Liver (tissue), 8 donors: ENCODE measurements at regions not wholly inside any gene's neighbourhood (a gene's known extent, or its start where the extent isn't known, plus 50 kb on each side); places are given as distances from the start of the nearest gene placed in this dataset.
A peak's percentile ranks its signal among the peaks of the same experiment; 100 is the strongest.

Source experiments
- DNase-seq: peaks from one replicate; pipeline ENCODE4 v3.0.0-alpha.2; 2017; ENCODE audit warnings: low spot score
- H3K27ac ChIP-seq, 2 donors: one replicate each; pipeline ENCODE4 v1.7.0; 2013; ENCODE audit warnings: inconsistent platforms in 2 of 2, low read length in 2 of 2, control low read depth in 1 of 2, low read depth in 1 of 2, mild to moderate bottlenecking in 1 of 2
- H3K27me3 ChIP-seq, 4 donors: one replicate each; pipeline versions ENCODE4 v1.6.1 to v1.7.0; 2013; ENCODE audit warnings: low read length in 3 of 4, inconsistent platforms in 1 of 4, mild to moderate bottlenecking in 1 of 4, moderate library complexity in 1 of 4; ENCODE audit not compliant: control insufficient read depth in 4 of 4, insufficient read depth in 4 of 4
- H3K36me3 ChIP-seq, 4 donors: one replicate each; pipeline versions ENCODE4 v1.6.1 to v1.7.0; 2013; ENCODE audit warnings: low read length in 3 of 4, mild to moderate bottlenecking in 3 of 4, low read depth in 1 of 4, moderate library complexity in 1 of 4; ENCODE audit not compliant: control insufficient read depth in 4 of 4, insufficient read depth in 3 of 4
- H3K4me1 ChIP-seq, 4 donors: one replicate each; pipeline versions ENCODE4 v1.6.1 to v1.7.0; 2013; ENCODE audit warnings: low read length in 3 of 4, mild to moderate bottlenecking in 3 of 4, moderate library complexity in 1 of 4; ENCODE audit not compliant: control insufficient read depth in 4 of 4, insufficient read depth in 4 of 4
- H3K4me3 ChIP-seq, 3 donors: one replicate each; pipeline versions ENCODE4 v1.6.1 to v1.7.0; 2013; ENCODE audit warnings: low read length in 3 of 3, control low read depth in 1 of 3, low read depth in 1 of 3, mild to moderate bottlenecking in 1 of 3
- H3K9ac ChIP-seq, 2 donors: one replicate each; pipeline ENCODE4 v1.7.0; 2013; ENCODE audit warnings: low read length in 2 of 2, mild to moderate bottlenecking in 2 of 2, moderate library complexity in 2 of 2, control low read depth in 1 of 2, low read depth in 1 of 2
- H3K9me3 ChIP-seq, 4 donors: one replicate each; pipeline versions ENCODE4 v1.6.1 to v1.7.0; 2013; ENCODE audit warnings: low read length in 3 of 4; ENCODE audit not compliant: control insufficient read depth in 4 of 4
- EGR1 ChIP-seq, 2 donors: IDR thresholded peaks; 2 replicates each; pipeline ENCODE4 v1.6.1; 2016 to 2018; ENCODE audit warnings: antibody characterized with exemption in 2 of 2, low read depth in 2 of 2
- FOXA1 ChIP-seq: IDR thresholded peaks from 2 replicates; pipeline ENCODE4 v1.6.1; 2016; ENCODE audit warnings: antibody characterized with exemption
- FOXA2 ChIP-seq: IDR thresholded peaks from 2 replicates; pipeline ENCODE4 v1.6.1; 2016; ENCODE audit warnings: antibody characterized with exemption
- HNF4A ChIP-seq, 2 donors: conservative IDR thresholded peaks; 2 replicates each; pipeline ENCODE4 v1.6.1; 2016; ENCODE audit warnings: antibody characterized with exemption in 2 of 2, mild to moderate bottlenecking in 2 of 2
- HNF4G ChIP-seq: IDR thresholded peaks from 2 replicates; pipeline ENCODE4 v1.6.1; 2016; ENCODE audit warnings: antibody characterized with exemption
- JUND ChIP-seq, 2 donors: IDR thresholded peaks; 2 replicates each; pipeline ENCODE4 v1.6.1; 2016; ENCODE audit warnings: antibody characterized with exemption in 2 of 2
- NR2F2 ChIP-seq: IDR thresholded peaks from 2 replicates; pipeline ENCODE4 v1.6.1; 2016; ENCODE audit warnings: antibody characterized with exemption
- RAD21 ChIP-seq, 2 donors: IDR thresholded peaks; 2 replicates each; pipeline ENCODE4 v1.6.1; 2016; ENCODE audit warnings: antibody characterized with exemption in 2 of 2, mild to moderate bottlenecking in 2 of 2
- RXRA ChIP-seq, 2 donors: IDR thresholded peaks; 2 replicates each; pipeline ENCODE4 v1.6.1; 2017 to 2018; ENCODE audit warnings: antibody characterized with exemption in 2 of 2, mild to moderate bottlenecking in 1 of 2
- SP1 ChIP-seq: IDR thresholded peaks from 2 replicates; pipeline ENCODE4 v1.6.1; 2018; ENCODE audit warnings: antibody characterized with exemption, mild to moderate bottlenecking
- TAF1 ChIP-seq: conservative IDR thresholded peaks from 2 replicates; pipeline ENCODE4 v1.6.1; 2016; ENCODE audit warnings: antibody characterized with exemption, mild to moderate bottlenecking
- YY1 ChIP-seq: IDR thresholded peaks from 2 replicates; pipeline ENCODE4 v1.6.1; 2016; ENCODE audit warnings: antibody characterized with exemption, mild to moderate bottlenecking
- WGBS: extraction: QIAGEN DNeasy Blood & Tissue Kit; methylation state at CpG from one replicate; pipeline ENCODE4 v1.1.7; 2013; 5-methylcytosine and 5-hydroxymethylcytosine counted together
- TF ChIP-seq, protein P1 (sequence below): IDR thresholded peaks from 2 replicates; pipeline ENCODE4 v1.6.1; 2016; ENCODE audit warnings: antibody characterized with exemption, mild to moderate bottlenecking
- TF ChIP-seq, protein P2 (sequence below): IDR thresholded peaks from 2 replicates; pipeline ENCODE4 v1.6.1; 2016; ENCODE audit warnings: antibody characterized with exemption
- TF ChIP-seq, protein P3 (sequence below): fragments of 150-350 bp; IDR thresholded peaks from 2 replicates; pipeline ENCODE4 v1.5.1; 2017; ENCODE audit warnings: improper control_type of control experiment, low read depth, low read length; ENCODE audit not compliant: missing input control
- donor health status: healthy.
- donor health status: healthy.
- donor health status: healthy.
- donor health status: healthy.
- donor health status: healthy.

DNA sequence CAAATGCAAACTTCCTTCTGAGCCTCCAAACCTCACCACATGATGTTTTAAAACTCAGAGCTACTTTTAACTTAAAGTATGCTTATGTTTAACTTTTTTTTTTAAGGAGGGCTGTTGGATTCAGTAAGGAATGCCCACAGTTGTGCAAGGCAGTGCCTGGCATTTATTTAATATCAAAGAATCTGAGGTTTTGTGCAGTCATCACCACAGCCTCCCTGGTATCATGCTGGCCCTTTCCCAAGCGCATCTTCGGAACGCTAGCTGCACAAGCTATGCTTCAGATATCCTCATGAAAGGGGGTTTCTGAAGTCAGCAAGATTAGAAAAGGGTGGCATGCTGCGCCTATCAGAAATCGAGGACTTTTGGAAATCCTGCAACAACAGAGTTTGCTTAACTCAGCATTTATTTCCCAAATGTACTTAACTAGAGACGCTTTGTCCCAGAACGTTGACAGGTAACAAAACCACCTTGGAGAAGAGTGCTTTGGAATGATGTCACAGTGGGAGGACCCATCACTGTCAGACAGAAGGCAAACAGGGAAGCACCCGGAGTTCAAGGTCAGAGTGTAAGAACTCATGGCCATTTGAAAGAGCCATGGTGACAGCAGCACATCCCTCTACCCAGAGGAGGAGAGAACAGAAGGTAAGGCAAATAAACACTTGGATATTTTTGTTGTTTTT is 120.2 kb upstream of the IGF1R start:
- no peak for DNase-seq
- Histone ChIP-seq H3K9me3 (no peaks in the 10 kb centered on the region), H3K4me3 (no peak overlapping the region), H3K36me3 (no peaks in the 10 kb centered on the region), H3K9ac (no peak overlapping the region), H3K27me3 (peaks cover 0 to 2% (median 0%) of the 10 kb centered on the region in 4 donors), H3K4me1 (no peaks in the 10 kb centered on the region), H3K27ac (no peak overlapping the region)
- TF ChIP-seq, protein P1, sequence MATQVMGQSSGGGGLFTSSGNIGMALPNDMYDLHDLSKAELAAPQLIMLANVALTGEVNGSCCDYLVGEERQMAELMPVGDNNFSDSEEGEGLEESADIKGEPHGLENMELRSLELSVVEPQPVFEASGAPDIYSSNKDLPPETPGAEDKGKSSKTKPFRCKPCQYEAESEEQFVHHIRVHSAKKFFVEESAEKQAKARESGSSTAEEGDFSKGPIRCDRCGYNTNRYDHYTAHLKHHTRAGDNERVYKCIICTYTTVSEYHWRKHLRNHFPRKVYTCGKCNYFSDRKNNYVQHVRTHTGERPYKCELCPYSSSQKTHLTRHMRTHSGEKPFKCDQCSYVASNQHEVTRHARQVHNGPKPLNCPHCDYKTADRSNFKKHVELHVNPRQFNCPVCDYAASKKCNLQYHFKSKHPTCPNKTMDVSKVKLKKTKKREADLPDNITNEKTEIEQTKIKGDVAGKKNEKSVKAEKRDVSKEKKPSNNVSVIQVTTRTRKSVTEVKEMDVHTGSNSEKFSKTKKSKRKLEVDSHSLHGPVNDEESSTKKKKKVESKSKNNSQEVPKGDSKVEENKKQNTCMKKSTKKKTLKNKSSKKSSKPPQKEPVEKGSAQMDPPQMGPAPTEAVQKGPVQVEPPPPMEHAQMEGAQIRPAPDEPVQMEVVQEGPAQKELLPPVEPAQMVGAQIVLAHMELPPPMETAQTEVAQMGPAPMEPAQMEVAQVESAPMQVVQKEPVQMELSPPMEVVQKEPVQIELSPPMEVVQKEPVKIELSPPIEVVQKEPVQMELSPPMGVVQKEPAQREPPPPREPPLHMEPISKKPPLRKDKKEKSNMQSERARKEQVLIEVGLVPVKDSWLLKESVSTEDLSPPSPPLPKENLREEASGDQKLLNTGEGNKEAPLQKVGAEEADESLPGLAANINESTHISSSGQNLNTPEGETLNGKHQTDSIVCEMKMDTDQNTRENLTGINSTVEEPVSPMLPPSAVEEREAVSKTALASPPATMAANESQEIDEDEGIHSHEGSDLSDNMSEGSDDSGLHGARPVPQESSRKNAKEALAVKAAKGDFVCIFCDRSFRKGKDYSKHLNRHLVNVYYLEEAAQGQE: no peak
- no peak for TF ChIP-seq HNF4G
- no peak for TF ChIP-seq SP1
- TF ChIP-seq RXRA (IDR thresholded peaks at IDR 0.05): no peak
- no peak for TF ChIP-seq EGR1 (IDR thresholded peaks at IDR 0.05; ENCODE audit: low read depth in 2 of 2)
- TF ChIP-seq NR2F2: no peak
- WGBS: 65% methylated on average over 8 of the region's 8 CpGs

DNA sequence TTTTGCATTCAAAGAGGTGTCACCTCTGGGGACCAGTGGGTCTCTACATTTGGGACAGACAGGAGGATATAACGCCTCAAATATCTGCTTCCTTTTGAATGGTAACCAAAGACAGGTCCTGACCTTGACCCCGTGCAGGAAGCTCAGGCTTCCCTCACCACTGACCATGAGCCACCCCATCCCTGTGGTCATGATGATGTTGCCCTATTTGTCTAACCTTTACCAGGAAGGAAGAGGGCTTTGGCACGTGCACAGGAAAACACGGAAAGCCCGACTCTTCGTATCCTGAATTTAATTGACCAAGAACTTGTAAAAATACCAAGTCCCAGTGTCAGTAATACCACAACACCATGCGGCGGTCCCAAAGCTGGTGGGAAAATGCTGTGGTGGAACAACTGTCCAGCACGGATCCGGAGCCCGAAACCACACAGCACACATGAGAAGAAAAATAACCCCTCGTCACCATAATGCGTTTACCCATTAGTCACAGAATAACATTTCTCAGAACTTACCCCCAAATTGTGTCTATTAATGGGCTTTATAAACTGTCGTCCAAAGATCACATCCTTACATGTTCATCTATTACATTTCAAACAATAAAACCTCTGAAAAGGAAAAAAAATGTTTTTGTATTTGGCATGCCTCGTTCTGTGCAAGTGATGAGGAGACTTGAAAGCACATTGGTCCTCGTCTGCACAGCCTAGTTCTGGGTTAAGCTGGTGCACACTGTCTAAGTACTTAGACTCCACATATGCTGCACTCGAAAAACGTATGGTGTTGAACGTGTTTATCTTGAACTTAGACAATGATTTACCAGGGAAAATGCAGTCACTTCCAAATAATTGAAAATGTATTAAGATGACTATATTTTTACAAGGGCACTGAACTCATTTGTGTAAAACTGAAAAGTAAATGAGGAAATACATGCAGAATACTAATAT is 118.9 kb upstream of the IGF1R start:
- Histone ChIP-seq H3K9ac (no peak overlapping the region), H3K9me3 (no peaks in the 10 kb centered on the region), H3K36me3 (no peaks in the 10 kb centered on the region), H3K4me1 (no peaks in the 10 kb centered on the region), H3K4me3 (no peak overlapping the region), H3K27ac (no peak overlapping the region), H3K27me3 (no peaks in the 10 kb centered on the region)
- WGBS: 64% methylated on average over 19 of the region's 19 CpGs
- TF ChIP-seq NR2F2 (peak; percentile 76), EGR1 (IDR thresholded peaks at IDR 0.05; ENCODE audit: low read depth in 2 of 2) (no peak), RXRA (IDR thresholded peaks at IDR 0.05) (no peak), RAD21 (IDR thresholded peaks at IDR 0.05) (no peak), FOXA1 (no peak), TAF1 (no peak)
- TF ChIP-seq, protein P2, sequence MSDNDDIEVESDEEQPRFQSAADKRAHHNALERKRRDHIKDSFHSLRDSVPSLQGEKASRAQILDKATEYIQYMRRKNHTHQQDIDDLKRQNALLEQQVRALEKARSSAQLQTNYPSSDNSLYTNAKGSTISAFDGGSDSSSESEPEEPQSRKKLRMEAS: no peak
- DNase-seq: no peak

DNA sequence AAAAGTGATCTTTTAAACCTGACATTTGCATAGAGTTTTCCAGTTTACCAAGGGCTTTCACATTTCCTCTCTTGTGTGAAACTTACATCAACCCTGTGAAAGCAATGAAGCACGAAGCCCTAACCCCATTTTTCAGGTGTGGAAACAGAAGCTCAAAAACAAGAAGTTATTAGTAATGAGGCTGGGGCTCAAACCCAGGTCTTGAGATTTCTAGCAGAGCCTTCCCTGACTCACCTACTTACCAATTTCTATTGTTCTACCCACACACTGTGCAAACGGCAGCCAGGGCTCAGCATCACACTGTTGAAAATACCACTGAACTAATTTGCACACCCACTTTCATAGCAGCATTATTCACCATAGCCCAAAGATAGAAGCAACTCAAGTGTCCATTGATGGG is 117.8 kb upstream of the IGF1R start:
- H3K4me3 ChIP-seq: no peak overlapping the region
- no peaks in the 10 kb centered on the region for H3K27me3 ChIP-seq
- no peaks in the 10 kb centered on the region for H3K36me3 ChIP-seq
- WGBS: 73% methylated on average over 2 of the region's 2 CpGs
- no peak for DNase-seq
- H3K27ac ChIP-seq: no peak overlapping the region
- no peak overlapping the region for H3K9ac ChIP-seq
- no peaks in the 10 kb centered on the region for H3K4me1 ChIP-seq
- no peaks in the 10 kb centered on the region for H3K9me3 ChIP-seq
- TF ChIP-seq, protein P1: no peak
- TF ChIP-seq YY1: no peak
- TF ChIP-seq, protein P2: no peak
- TF ChIP-seq, protein P3, sequence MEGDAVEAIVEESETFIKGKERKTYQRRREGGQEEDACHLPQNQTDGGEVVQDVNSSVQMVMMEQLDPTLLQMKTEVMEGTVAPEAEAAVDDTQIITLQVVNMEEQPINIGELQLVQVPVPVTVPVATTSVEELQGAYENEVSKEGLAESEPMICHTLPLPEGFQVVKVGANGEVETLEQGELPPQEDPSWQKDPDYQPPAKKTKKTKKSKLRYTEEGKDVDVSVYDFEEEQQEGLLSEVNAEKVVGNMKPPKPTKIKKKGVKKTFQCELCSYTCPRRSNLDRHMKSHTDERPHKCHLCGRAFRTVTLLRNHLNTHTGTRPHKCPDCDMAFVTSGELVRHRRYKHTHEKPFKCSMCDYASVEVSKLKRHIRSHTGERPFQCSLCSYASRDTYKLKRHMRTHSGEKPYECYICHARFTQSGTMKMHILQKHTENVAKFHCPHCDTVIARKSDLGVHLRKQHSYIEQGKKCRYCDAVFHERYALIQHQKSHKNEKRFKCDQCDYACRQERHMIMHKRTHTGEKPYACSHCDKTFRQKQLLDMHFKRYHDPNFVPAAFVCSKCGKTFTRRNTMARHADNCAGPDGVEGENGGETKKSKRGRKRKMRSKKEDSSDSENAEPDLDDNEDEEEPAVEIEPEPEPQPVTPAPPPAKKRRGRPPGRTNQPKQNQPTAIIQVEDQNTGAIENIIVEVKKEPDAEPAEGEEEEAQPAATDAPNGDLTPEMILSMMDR: no peak
- no peak for TF ChIP-seq HNF4G
- no peak for TF ChIP-seq RXRA (IDR thresholded peaks at IDR 0.05)
- TF ChIP-seq HNF4A (conservative IDR thresholded peaks at IDR 0.05): no peak
- TF ChIP-seq JUND (IDR thresholded peaks at IDR 0.05): no peak
- TF ChIP-seq RAD21 (IDR thresholded peaks at IDR 0.05): no peak
- no peak for TF ChIP-seq FOXA2
